ENCODE measurements at regions not wholly inside any gene's neighbourhood (a gene's known extent, or its start where the extent isn't known, plus 50 kb on each side); places are given as distances from the start of the nearest gene placed in this dataset.

- H3K27me3 ChIP-seq (ENCODE audit: insufficient read depth, low read depth), result no peaks in the 10 kb centered on the region
- no peaks in the 10 kb centered on the region for H3K4me1 ChIP-seq (replicated peaks; ENCODE audit: insufficient read depth)
- H3K79me2 ChIP-seq (ENCODE audit: low read depth), result no peaks in the 10 kb centered on the region
- no peaks in the 10 kb centered on the region for H3K36me3 ChIP-seq (ENCODE audit: low read depth)
- no peak overlapping the region for H3K4me2 ChIP-seq
- H2AFZ ChIP-seq, result no peak overlapping the region
- no peaks in the 10 kb centered on the region for H3K9me2 ChIP-seq (ENCODE audit: insufficient read depth)
- no peak for TF ChIP-seq EZH2 (IDR thresholded peaks at IDR 0.05; ENCODE audit: low read depth)
- TF ChIP-seq CTCF (conservative IDR thresholded peaks at IDR 0.05), result no peak
- CTCF ChIA-PET, result no interaction called here
- no peak overlapping the region for H3K27ac ChIP-seq
- intact Hi-C loops (cut with micrococcal nuclease; ENCODE audit: unreplicated experiment), result no loop called here
- no peak overlapping the region for H3K4me3 ChIP-seq
- POLR2A ChIA-PET (ENCODE audit: unreplicated experiment), result no interaction called here
- no peaks in the 10 kb centered on the region for H4K20me1 ChIP-seq (ENCODE audit: insufficient read depth)
- BruUV-seq (replicated peaks), result no TSS peak
- DNase-seq, result no peak
- H3K9me3 ChIP-seq (ENCODE audit: insufficient read depth, low read depth), result no peaks in the 10 kb centered on the region
- no peaks in the 10 kb centered on the region for H3F3A ChIP-seq (ENCODE audit: insufficient read depth, low read depth)
Measured at GRCh38 chr19:5238700-5239099, 101.9 kb downstream of the PTPRS start.

- POLR2A ChIA-PET (ENCODE audit: unreplicated experiment), result no interaction called here
- no peak overlapping the region for H2AFZ ChIP-seq
- H3K4me2 ChIP-seq, result no peak overlapping the region
- no peaks in the 10 kb centered on the region for H3K9me3 ChIP-seq (ENCODE audit: insufficient read depth, low read depth)
- no peaks in the 10 kb centered on the region for H3K79me2 ChIP-seq (ENCODE audit: low read depth)
- H3K36me3 ChIP-seq (ENCODE audit: low read depth), result no peaks in the 10 kb centered on the region
- TF ChIP-seq EZH2 (IDR thresholded peaks at IDR 0.05; ENCODE audit: low read depth), result no peak
- no peak for TF ChIP-seq CTCF (conservative IDR thresholded peaks at IDR 0.05)
- CTCF ChIA-PET, result no interaction called here
- no peak for DNase-seq
- H3K4me3 ChIP-seq, result no peak overlapping the region
- H3F3A ChIP-seq (ENCODE audit: insufficient read depth, low read depth), result no peaks in the 10 kb centered on the region
- intact Hi-C loops (cut with micrococcal nuclease; ENCODE audit: unreplicated experiment), result no loop called here
- no peaks in the 10 kb centered on the region for H3K27me3 ChIP-seq (ENCODE audit: insufficient read depth, low read depth)
- H3K9me2 ChIP-seq (ENCODE audit: insufficient read depth), result no peaks in the 10 kb centered on the region
- BruUV-seq (replicated peaks), result no TSS peak
- no peaks in the 10 kb centered on the region for H3K4me1 ChIP-seq (replicated peaks; ENCODE audit: insufficient read depth)
- no peak overlapping the region for H3K27ac ChIP-seq
- H4K20me1 ChIP-seq (ENCODE audit: insufficient read depth), result no peaks in the 10 kb centered on the region
Measured at GRCh38 chr19:5237939-5238480, 102.6 kb downstream of the PTPRS start.

GRCh38 chr19:5237190-5237780, 103.3 kb downstream of the PTPRS start:
- H3K79me2 ChIP-seq (ENCODE audit: low read depth), result no peaks in the 10 kb centered on the region
- H3F3A ChIP-seq (ENCODE audit: insufficient read depth, low read depth), result no peaks in the 10 kb centered on the region
- H3K36me3 ChIP-seq (ENCODE audit: low read depth), result no peaks in the 10 kb centered on the region
- intact Hi-C loops (cut with micrococcal nuclease; ENCODE audit: unreplicated experiment), result no loop called here
- no peaks in the 10 kb centered on the region for H3K9me3 ChIP-seq (ENCODE audit: insufficient read depth, low read depth)
- no peaks in the 10 kb centered on the region for H3K9me2 ChIP-seq (ENCODE audit: insufficient read depth)
- BruUV-seq (replicated peaks), result no TSS peak
- no peak overlapping the region for H3K4me2 ChIP-seq
- H4K20me1 ChIP-seq (ENCODE audit: insufficient read depth), result no peaks in the 10 kb centered on the region
- TF ChIP-seq EZH2 (IDR thresholded peaks at IDR 0.05; ENCODE audit: low read depth) (no peak), CTCF (conservative IDR thresholded peaks at IDR 0.05) (no peak)
- no peak overlapping the region for H2AFZ ChIP-seq
- no peak overlapping the region for H3K4me3 ChIP-seq
- H3K27me3 ChIP-seq (ENCODE audit: insufficient read depth, low read depth), result no peaks in the 10 kb centered on the region
- POLR2A ChIA-PET (ENCODE audit: unreplicated experiment), result no interaction called here
- no peak for DNase-seq
- CTCF ChIA-PET, result no interaction called here
- H3K4me1 ChIP-seq (replicated peaks; ENCODE audit: insufficient read depth), result no peaks in the 10 kb centered on the region
- H3K27ac ChIP-seq, result no peak overlapping the region

All from PC-9 (cell line).